ENCODE measurements at regions not wholly inside any gene's neighbourhood (a gene's known extent, or its start where the extent isn't known, plus 50 kb on each side); places are given as distances from the start of the nearest gene placed in this dataset.
A peak's percentile ranks its signal among the peaks of the same experiment; 100 is the strongest.

- no peak for FAIRE-seq
- no peak for DNase-seq (ENCODE audit: insufficient read length, low spot score)
- no peak for TF ChIP-seq POLR2A (IDR thresholded peaks at IDR 0.05; ENCODE audit: low read depth, low read length)
Measured at GRCh38 chr12:107431942-107432341, 253.7 kb upstream of the PWP1 start.

DNA sequence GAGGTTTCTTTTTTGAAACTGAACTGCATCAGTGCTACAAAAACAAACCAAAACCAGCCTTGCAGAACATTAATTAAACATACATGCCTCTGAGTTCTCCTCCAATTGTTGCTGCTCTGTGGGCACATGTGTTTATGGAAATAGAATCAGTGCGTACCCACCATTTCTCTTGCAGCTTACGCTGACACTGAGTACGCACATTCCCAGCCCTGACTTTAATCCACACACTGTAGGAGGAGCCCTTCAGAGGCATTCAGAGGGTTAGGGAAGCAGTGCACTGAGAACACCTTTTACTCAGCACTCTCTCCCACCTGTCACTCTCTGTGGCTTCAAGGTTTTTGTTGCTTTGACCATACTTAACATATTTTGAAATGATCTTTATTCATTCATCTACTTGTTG, 250.5 kb upstream of the PWP1 start:
- DNase-seq (ENCODE audit: insufficient read length, low spot score) = no peak
- FAIRE-seq = no peak
- no peak for TF ChIP-seq POLR2A (IDR thresholded peaks at IDR 0.05; ENCODE audit: low read depth, low read length)

DNA sequence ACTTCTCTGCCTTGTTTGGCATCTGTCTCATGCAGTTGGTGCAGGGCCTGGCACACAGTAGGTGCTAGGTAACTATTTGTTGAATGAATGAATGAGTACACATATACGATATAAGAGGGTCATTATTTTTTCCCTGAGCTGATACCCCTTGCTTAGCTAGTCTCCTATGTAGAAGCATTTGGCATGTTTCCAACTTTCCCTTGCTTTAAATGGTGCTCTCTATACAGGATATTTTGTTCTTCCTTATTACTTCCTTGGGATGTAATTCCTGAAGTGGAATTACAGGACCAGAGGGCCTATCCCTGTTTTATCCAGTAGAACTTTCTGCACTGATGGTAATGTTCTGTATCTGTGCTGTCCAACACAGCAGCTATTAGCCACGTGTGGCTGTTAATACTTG, 250.1 kb upstream of the PWP1 start:
- FAIRE-seq = no peak

GRCh38 chr12:107436376-107436775, 249.2 kb upstream of the PWP1 start:
- DNase-seq (ENCODE audit: insufficient read length, low spot score) = peak; percentile 44
- FAIRE-seq = no peak
- no peak for TF ChIP-seq POLR2A (IDR thresholded peaks at IDR 0.05; ENCODE audit: low read depth, low read length)

More for the DNA sequence above, 250.1 kb upstream of the PWP1 start:
- DNase-seq (ENCODE audit: insufficient read length, low spot score) = no peak
- no peak for TF ChIP-seq POLR2A (IDR thresholded peaks at IDR 0.05; ENCODE audit: low read depth, low read length)

DNA sequence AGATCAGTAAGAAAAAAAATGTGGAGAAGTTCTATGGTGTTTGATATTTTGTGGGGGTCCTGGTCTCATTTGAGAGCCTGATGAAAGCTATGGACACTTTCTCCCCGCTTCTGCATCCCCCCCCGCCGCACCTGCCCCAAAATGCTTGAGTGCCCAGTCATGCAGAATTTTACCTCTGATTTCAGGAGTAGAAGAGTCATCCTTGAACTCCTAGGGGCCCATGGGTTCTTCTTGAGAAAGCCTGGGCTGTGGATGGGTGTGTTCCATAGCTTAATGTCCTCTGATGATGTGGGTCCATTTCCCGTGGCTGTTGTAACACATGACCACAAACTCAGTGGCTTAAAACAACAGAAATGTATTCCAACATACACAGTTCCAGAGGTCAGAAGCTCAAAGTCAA, 248.8 kb upstream of the PWP1 start:
- no peak for FAIRE-seq
- TF ChIP-seq POLR2A (IDR thresholded peaks at IDR 0.05; ENCODE audit: low read depth, low read length) = no peak
- DNase-seq (ENCODE audit: insufficient read length, low spot score) = no peak

DNA sequence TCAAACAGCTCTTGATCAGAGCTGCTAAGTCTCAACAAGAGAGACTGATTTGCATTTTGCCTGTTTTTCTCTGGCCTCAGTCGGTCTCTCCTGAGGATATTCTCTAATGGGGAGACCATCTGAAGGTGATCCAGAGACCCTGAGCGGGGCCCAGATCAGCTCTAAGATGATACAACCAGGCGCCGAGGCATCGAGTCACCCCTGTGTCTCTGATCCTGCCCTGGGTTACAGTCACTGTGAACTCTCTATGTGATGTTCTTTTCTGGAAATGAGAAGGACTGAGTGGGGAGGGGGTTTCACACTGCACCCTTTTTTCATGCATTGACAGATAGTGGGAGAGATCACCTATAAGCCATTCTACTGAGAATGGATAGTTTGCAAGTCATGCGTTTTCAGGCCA, 247.6 kb upstream of the PWP1 start:
- TF ChIP-seq POLR2A (IDR thresholded peaks at IDR 0.05; ENCODE audit: low read depth, low read length) = no peak
- DNase-seq (ENCODE audit: insufficient read length, low spot score) (no peak), FAIRE-seq (no peak)

DNA sequence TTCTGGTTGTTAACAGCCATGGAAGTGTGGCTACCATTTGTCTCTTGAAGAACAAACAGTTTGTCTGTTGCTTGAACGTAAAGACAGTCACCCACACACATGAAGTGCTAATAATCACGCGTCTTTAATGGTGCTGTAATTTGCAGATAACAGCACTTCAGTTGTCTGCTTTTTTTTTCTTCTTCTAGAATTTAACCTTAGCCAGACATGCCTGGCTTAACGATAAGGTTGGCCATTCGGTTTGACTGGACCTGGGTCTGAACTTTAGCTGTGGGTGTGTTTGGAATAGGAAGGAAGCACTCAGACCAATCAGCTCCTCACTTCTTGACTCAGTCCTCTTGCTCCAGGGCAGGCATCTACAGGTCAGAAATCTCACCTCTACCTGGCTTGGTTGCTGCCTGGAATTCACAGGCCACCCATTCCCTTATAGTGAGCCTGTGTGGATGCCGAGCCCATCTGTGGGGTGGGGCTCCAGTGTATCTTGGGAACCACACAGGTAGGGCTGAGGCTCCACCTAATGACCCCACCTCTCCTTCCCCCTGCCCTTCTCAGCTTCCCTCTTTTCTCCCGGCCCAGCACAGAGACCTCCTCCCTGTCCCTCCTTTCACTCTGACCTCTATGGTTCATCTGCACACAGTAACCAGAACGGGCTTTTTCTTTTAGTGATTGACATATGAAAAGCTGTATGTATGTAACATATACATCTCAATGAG, 246.4 kb upstream of the PWP1 start:
- no peak for DNase-seq (ENCODE audit: insufficient read length, low spot score)
- FAIRE-seq = no peak
- TF ChIP-seq POLR2A (IDR thresholded peaks at IDR 0.05; ENCODE audit: low read depth, low read length) = no peak

DNA sequence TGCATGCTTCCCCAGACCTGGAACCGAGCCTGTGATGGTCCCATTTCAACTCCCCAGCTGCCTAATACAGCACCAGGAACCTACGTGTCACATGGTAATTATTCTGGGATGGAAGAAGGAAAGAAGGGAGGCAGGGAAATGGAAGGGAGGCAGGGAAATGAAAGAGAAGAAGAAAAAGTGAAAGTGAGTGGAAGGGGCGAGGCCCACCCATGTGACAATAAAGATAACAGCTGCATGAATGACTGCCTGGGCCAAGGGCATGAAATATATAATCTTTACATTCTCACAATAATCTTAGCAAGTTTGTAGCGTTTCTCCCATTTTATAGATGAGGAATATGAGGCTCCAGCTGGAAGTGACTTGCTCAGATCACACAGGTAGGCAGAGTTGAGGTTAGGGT, 245.0 kb upstream of the PWP1 start:
- DNase-seq (ENCODE audit: insufficient read length, low spot score) = no peak
- no peak for FAIRE-seq

DNA sequence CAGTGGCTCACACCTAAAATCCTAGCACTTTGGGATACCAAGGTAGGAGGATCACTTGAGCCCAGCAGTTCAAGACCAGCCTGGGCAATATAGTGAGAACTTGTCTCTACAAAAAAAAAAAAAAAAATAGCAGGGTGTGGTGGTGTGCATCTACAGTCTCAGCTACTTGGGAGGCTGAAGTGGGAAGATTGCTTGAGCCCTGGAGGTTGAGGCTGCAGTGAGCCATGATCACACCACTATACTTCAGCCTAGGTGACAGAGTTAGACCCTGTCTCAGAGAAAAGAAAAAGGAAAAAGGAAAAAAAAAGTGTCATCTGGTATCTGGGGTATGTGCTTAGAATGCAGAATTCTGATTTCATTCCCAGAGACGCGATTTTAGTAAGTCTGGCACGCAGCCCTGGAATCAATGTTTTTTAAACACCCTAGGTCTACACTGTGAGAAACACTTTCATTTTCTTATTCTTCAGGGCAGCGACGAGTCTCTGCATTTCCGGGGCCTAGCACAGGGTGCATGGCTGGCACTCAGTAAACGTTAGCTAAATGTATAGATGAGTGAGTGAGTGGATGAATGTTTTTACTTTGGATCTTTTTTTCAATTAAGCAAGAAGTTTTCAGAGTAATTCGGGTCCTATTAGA, 243.8 kb upstream of the PWP1 start:
- DNase-seq (ENCODE audit: insufficient read length, low spot score) = no peak
- no peak for FAIRE-seq
- no peak for TF ChIP-seq POLR2A (IDR thresholded peaks at IDR 0.05; ENCODE audit: low read depth, low read length)

More for the DNA sequence above, 245.0 kb upstream of the PWP1 start:
- TF ChIP-seq POLR2A (IDR thresholded peaks at IDR 0.05; ENCODE audit: low read depth, low read length) = no peak

DNA sequence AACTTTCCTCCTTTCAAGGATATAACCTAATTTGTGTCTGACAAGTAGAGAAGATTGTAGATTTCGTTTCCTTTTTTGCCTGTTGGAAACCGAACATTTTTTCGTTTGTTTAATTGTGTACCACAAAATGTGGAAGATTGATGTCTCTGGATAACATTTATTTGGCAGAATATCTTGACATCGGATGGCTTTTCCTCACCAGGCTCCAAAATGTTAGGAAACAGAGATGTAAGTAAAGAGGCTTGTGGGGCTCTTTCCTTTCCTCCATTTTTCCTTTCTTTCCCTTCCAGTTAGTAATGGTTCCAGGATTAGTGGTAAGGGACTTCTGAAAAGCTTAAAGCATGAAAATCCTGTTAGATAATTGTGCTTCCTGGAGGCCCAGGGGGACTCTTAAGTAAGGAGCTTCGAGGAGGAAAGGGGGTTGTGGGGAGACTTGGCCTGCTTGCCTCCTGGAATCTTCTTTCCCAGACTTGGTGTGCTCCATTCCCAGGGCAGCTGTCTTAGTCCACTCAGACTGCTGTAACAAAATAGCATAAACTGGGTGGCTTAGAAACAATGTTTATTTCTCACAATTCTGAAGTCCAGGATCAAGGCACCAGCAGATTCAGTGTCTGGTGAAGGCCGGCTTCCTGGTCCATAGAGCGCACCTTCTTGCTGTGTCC, 243.1 kb upstream of the PWP1 start:
- DNase-seq (ENCODE audit: insufficient read length, low spot score) (no peak), FAIRE-seq (no peak)
- TF ChIP-seq POLR2A (IDR thresholded peaks at IDR 0.05; ENCODE audit: low read depth, low read length) = no peak

GRCh38 chr12:107443320-107444090, 242.1 kb upstream of the PWP1 start:
- no peak for TF ChIP-seq POLR2A (IDR thresholded peaks at IDR 0.05; ENCODE audit: low read depth, low read length)
- FAIRE-seq = no peak
- no peak for DNase-seq (ENCODE audit: insufficient read length, low spot score)

DNA sequence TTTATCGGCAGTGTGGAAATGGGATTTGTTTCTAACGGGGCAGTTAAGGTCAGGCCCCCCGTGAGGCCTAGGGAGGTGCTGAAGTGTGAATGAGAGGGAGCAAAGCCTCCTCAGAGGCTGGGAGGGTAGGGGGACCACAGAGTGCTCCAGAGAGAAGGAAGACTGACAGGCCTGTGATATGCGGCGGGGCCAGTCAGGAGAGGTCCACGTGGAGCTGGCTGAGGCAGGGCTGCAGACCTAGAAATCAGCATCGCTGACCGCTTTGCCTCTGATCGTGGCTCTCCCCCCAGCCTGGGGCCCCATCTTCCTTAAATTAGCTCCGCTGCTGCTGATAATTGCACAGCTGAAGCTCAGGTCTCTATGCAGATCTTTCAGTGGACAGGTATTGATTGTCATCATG, 240.8 kb upstream of the PWP1 start:
- DNase-seq (ENCODE audit: insufficient read length, low spot score) (no peak), FAIRE-seq (no peak)
- TF ChIP-seq POLR2A (IDR thresholded peaks at IDR 0.05; ENCODE audit: low read depth, low read length) = no peak

GRCh38 chr12:107446476-107446875, 239.1 kb upstream of the PWP1 start:
- TF ChIP-seq POLR2A (IDR thresholded peaks at IDR 0.05; ENCODE audit: low read depth, low read length) = no peak
- FAIRE-seq = no peak
- no peak for DNase-seq (ENCODE audit: insufficient read length, low spot score)

GRCh38 chr12:107447336-107447735, 238.3 kb upstream of the PWP1 start:
- no peak for FAIRE-seq

More at GRCh38 chr12:107447336-107447735, 238.3 kb upstream of the PWP1 start:
- no peak for TF ChIP-seq POLR2A (IDR thresholded peaks at IDR 0.05; ENCODE audit: low read depth, low read length)
- DNase-seq (ENCODE audit: insufficient read length, low spot score) = no peak
